UCSD-AML1 (cell line): ENCODE measurements at regions not wholly inside any gene's neighbourhood (a gene's known extent, or its start where the extent isn't known, plus 50 kb on each side); places are given as distances from the start of the nearest gene placed in this dataset.

Experiments
- DNase-seq: peaks from one replicate; lab custom pipeline; 2025; ENCODE audit not compliant: unreplicated experiment; lab: John Stamatoyannopoulos, UW

GRCh38 chr14:22174412-22175277 is 414.4 kb downstream of the DAD1 start:
- DNase-seq, result no peak

- DNase-seq, result no peak
Observed at GRCh38 chr14:22168092-22168955, 420.7 kb downstream of the DAD1 start.

- no peak for DNase-seq
Observed at GRCh38 chr14:22164616-22165015, 424.4 kb downstream of the DAD1 start.

GRCh38 chr14:22163051-22163450 is 426.0 kb downstream of the DAD1 start:
- no peak for DNase-seq

GRCh38 chr14:22159957-22160356 is 429.1 kb downstream of the DAD1 start:
- DNase-seq, result no peak

GRCh38 chr14:22159099-22159498 is 429.9 kb downstream of the DAD1 start:
- DNase-seq, result peak; percentile 11

GRCh38 chr14:22158560-22158959 is 430.5 kb downstream of the DAD1 start:
- DNase-seq, result no peak

- no peak for DNase-seq
Observed at GRCh38 chr14:22155571-22155970, 433.5 kb downstream of the DAD1 start.

GRCh38 chr14:22152903-22153302 is 436.1 kb downstream of the DAD1 start:
- no peak for DNase-seq

GRCh38 chr14:22152161-22152870 is 436.7 kb downstream of the DAD1 start:
- DNase-seq, result no peak

- no peak for DNase-seq
Observed at GRCh38 chr14:22151121-22151520, 437.9 kb downstream of the DAD1 start.

GRCh38 chr14:22149058-22149457 is 440.0 kb downstream of the DAD1 start:
- no peak for DNase-seq

GRCh38 chr14:22147716-22148115 is 441.3 kb downstream of the DAD1 start:
- DNase-seq, result no peak

- DNase-seq, result no peak
Observed at GRCh38 chr14:22143363-22143762, 445.7 kb downstream of the DAD1 start.

- no peak for DNase-seq
Observed at GRCh38 chr14:22140633-22141032, 448.4 kb downstream of the DAD1 start.

GRCh38 chr14:22131749-22132476 is 457.1 kb downstream of the DAD1 start:
- no peak for DNase-seq

GRCh38 chr14:22124073-22124613 is 450.5 kb upstream of the OR4E1 start:
- DNase-seq, result no peak

- DNase-seq, result no peak
Observed at GRCh38 chr14:22122829-22123560, 449.4 kb upstream of the OR4E1 start.

GRCh38 chr14:22122227-22122818 is 448.7 kb upstream of the OR4E1 start:
- DNase-seq, result no peak
